ENCODE measurements at regions not wholly inside any gene's neighbourhood (a gene's known extent, or its start where the extent isn't known, plus 50 kb on each side); places are given as distances from the start of the nearest gene placed in this dataset.

DNA sequence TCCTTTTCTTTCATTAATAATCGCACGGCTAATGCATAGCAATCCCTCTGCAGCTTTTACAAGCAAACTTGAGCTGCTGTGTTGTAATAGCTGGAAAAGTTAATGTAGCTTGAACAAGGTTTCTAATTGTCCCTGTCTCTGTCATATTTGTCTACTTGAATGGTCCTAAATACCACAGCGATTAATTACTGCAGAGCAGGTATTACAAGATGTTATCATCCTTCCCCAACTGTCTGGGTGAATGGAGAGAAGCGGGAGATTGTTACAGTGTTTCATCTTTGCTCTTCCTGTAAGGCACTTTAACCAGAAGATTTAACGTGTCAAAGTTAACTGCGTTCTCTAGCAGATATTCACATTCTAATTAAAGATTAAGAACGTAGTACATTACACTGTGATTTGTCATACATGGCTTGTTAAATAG, 422.2 kb upstream of the POU3F3 start:
- TF ChIP-seq, protein P1, sequence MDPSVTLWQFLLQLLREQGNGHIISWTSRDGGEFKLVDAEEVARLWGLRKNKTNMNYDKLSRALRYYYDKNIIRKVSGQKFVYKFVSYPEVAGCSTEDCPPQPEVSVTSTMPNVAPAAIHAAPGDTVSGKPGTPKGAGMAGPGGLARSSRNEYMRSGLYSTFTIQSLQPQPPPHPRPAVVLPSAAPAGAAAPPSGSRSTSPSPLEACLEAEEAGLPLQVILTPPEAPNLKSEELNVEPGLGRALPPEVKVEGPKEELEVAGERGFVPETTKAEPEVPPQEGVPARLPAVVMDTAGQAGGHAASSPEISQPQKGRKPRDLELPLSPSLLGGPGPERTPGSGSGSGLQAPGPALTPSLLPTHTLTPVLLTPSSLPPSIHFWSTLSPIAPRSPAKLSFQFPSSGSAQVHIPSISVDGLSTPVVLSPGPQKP (IDR thresholded peaks at IDR 0.05; ENCODE audit: low read depth, low read length), result no peak
- TF ChIP-seq, protein P2, sequence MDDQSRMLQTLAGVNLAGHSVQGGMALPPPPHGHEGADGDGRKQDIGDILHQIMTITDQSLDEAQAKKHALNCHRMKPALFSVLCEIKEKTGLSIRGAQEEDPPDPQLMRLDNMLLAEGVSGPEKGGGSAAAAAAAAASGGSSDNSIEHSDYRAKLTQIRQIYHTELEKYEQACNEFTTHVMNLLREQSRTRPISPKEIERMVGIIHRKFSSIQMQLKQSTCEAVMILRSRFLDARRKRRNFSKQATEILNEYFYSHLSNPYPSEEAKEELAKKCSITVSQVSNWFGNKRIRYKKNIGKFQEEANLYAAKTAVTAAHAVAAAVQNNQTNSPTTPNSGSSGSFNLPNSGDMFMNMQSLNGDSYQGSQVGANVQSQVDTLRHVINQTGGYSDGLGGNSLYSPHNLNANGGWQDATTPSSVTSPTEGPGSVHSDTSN (IDR thresholded peaks at IDR 0.05), result no peak
- TF ChIP-seq, protein P3, sequence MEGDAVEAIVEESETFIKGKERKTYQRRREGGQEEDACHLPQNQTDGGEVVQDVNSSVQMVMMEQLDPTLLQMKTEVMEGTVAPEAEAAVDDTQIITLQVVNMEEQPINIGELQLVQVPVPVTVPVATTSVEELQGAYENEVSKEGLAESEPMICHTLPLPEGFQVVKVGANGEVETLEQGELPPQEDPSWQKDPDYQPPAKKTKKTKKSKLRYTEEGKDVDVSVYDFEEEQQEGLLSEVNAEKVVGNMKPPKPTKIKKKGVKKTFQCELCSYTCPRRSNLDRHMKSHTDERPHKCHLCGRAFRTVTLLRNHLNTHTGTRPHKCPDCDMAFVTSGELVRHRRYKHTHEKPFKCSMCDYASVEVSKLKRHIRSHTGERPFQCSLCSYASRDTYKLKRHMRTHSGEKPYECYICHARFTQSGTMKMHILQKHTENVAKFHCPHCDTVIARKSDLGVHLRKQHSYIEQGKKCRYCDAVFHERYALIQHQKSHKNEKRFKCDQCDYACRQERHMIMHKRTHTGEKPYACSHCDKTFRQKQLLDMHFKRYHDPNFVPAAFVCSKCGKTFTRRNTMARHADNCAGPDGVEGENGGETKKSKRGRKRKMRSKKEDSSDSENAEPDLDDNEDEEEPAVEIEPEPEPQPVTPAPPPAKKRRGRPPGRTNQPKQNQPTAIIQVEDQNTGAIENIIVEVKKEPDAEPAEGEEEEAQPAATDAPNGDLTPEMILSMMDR (IDR thresholded peaks at IDR 0.05), result no peak
- no peak for TF ChIP-seq CEBPB (IDR thresholded peaks at IDR 0.05)
- no peak for TF ChIP-seq JUN (IDR thresholded peaks at IDR 0.05)
- TF ChIP-seq EP300 (IDR thresholded peaks at IDR 0.05), result no peak
- no peak for TF ChIP-seq PHF8 (IDR thresholded peaks at IDR 0.05; ENCODE audit: borderline replicate concordance, low read depth)
- no peak for TF ChIP-seq RAD21 (conservative IDR thresholded peaks at IDR 0.05 in 1 of 2, IDR thresholded peaks at IDR 0.05 in 1 of 2)
- TF ChIP-seq POLR2A (IDR thresholded peaks at IDR 0.05; ENCODE audit: low read length), result no peak
- no peak for TF ChIP-seq MAZ (IDR thresholded peaks at IDR 0.05; ENCODE audit: borderline replicate concordance, low read depth, low read length)
- TF ChIP-seq RARB (CRISPR knock-in tag; IDR thresholded peaks at IDR 0.05), result no peak
- TF ChIP-seq MAFK (IDR thresholded peaks at IDR 0.05; ENCODE audit: partially characterized antibody), result no peak
- TF ChIP-seq, protein P4, sequence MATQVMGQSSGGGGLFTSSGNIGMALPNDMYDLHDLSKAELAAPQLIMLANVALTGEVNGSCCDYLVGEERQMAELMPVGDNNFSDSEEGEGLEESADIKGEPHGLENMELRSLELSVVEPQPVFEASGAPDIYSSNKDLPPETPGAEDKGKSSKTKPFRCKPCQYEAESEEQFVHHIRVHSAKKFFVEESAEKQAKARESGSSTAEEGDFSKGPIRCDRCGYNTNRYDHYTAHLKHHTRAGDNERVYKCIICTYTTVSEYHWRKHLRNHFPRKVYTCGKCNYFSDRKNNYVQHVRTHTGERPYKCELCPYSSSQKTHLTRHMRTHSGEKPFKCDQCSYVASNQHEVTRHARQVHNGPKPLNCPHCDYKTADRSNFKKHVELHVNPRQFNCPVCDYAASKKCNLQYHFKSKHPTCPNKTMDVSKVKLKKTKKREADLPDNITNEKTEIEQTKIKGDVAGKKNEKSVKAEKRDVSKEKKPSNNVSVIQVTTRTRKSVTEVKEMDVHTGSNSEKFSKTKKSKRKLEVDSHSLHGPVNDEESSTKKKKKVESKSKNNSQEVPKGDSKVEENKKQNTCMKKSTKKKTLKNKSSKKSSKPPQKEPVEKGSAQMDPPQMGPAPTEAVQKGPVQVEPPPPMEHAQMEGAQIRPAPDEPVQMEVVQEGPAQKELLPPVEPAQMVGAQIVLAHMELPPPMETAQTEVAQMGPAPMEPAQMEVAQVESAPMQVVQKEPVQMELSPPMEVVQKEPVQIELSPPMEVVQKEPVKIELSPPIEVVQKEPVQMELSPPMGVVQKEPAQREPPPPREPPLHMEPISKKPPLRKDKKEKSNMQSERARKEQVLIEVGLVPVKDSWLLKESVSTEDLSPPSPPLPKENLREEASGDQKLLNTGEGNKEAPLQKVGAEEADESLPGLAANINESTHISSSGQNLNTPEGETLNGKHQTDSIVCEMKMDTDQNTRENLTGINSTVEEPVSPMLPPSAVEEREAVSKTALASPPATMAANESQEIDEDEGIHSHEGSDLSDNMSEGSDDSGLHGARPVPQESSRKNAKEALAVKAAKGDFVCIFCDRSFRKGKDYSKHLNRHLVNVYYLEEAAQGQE (IDR thresholded peaks at IDR 0.05), result no peak
- no peak for TF ChIP-seq CHD2 (IDR thresholded peaks at IDR 0.05; ENCODE audit: low read length, partially characterized antibody)
